ENCODE measurements at regions not wholly inside any gene's neighbourhood (a gene's known extent, or its start where the extent isn't known, plus 50 kb on each side); places are given as distances from the start of the nearest gene placed in this dataset.

- TF ChIP-seq MAX (CRISPR knock-in tag; IDR thresholded peaks at IDR 0.05), result no peak
- no peak for TF ChIP-seq GTF2F1 (IDR thresholded peaks at IDR 0.05; ENCODE audit: low read depth, low read length)
- TF ChIP-seq PML (IDR thresholded peaks at IDR 0.05; ENCODE audit: low read length), result no peak
- TF ChIP-seq TEAD2 (tag; IDR thresholded peaks at IDR 0.05), result no peak
- no peak for TF ChIP-seq TAF1 (IDR thresholded peaks at IDR 0.05; ENCODE audit: control insufficient read depth, extremely low read depth, insufficient read depth, low read length, severe bottlenecking)
- no peak for TF ChIP-seq ZNF444 (CRISPR knock-in tag; IDR thresholded peaks at IDR 0.05)
- no peak for TF ChIP-seq HNRNPH1 (optimal IDR thresholded peaks at IDR 0.05; ENCODE audit: low read depth, low read length)
- no peak for TF ChIP-seq NELFE (IDR thresholded peaks at IDR 0.05; ENCODE audit: insufficient read depth, insufficient read length)
- no peak for TF ChIP-seq POLR2AphosphoS5 (IDR thresholded peaks at IDR 0.05; ENCODE audit: control insufficient read depth, insufficient read depth, low read depth, low read length)
- no peak for TF ChIP-seq CBX2 (IDR thresholded peaks at IDR 0.05; ENCODE audit: insufficient read depth, low read length, poor library complexity, severe bottlenecking)
- no peak for TF ChIP-seq KLF13 (tag; IDR thresholded peaks at IDR 0.05; ENCODE audit: borderline replicate concordance, low read depth)
- TF ChIP-seq REST (IDR thresholded peaks at IDR 0.05; ENCODE audit: borderline replicate concordance), result no peak
- no peak for TF ChIP-seq REST (CRISPR knock-in tag; IDR thresholded peaks at IDR 0.05; ENCODE audit: low read depth)
Observed at GRCh38 chr1:232388363-232388762, 241.6 kb downstream of the SIPA1L2 start.

All from K562 (cell line).